Tibial artery (tissue), 4 donors: ENCODE measurements at regions not wholly inside any gene's neighbourhood (a gene's known extent, or its start where the extent isn't known, plus 50 kb on each side); places are given as distances from the start of the nearest gene placed in this dataset.
"Not testable (repeated sequence)": the region's sequence is repeated elsewhere in the genome, so short reads cannot be mapped to it uniquely, and the experiment has no call there.

Experiments used
- DNase-seq, 2 donors: peaks; one replicate each; pipeline ENCODE4 v3.0.0-alpha.2; 2019
- H3K27ac ChIP-seq, 2 donors: fragments of 200-600 bp; sonication (generic) in 1 of 2; 1 replicate in 1 of 2; 2 replicates in 1 of 2; pipeline ENCODE4 v1.5.1; 2018 to 2019; ENCODE audit warnings: mild to moderate bottlenecking in 1 of 2
- H3K27me3 ChIP-seq, 2 donors: fragments of 200-600 bp; sonication (generic) in 1 of 2; one replicate each; pipeline versions ENCODE4 v1.5.1 to v1.6.0; 2016 to 2019
- H3K36me3 ChIP-seq, 3 donors: fragments of 200-600 bp; sonication (generic) in 2 of 3; one replicate each; pipeline ENCODE4 v1.5.1; 2016 to 2019; ENCODE audit warnings: mild to moderate bottlenecking in 2 of 3
- H3K4me1 ChIP-seq, 4 donors: fragments of 200-600 bp; sonication (generic) in 2 of 4; 1 replicate in 3 of 4; 2 replicates in 1 of 4; pipeline ENCODE4 v1.5.1; 2016 to 2019
- H3K4me3 ChIP-seq, 2 donors: fragments of 200-600 bp; sonication (generic) in 1 of 2; 1 replicate in 1 of 2; 2 replicates in 1 of 2; pipeline ENCODE4 v1.5.1; 2018 to 2019; ENCODE audit warnings: mild to moderate bottlenecking in 2 of 2
- H3K9me3 ChIP-seq, 3 donors: fragments of 200-600 bp; sonication (generic) in 1 of 3; one replicate each; pipeline ENCODE4 v1.5.1; 2016 to 2019
- intact Hi-C: fragments of 100-400 bp; cut with DNase I; formaldehyde crosslinking; loops from one replicate; pipeline ENCODE4 v1.15.0; 2023; ENCODE audit warnings: low total_unique reads
- TF ChIP-seq, protein P1 (sequence below), 2 experiments: fragments of 200-600 bp in 1 of 2; fragments of 450-650 bp in 1 of 2; IDR thresholded peaks; one replicate each; pipeline ENCODE4 v1.5.1; 2017 to 2019; ENCODE audit warnings: antibody characterized with exemption in 2 of 2, mild to moderate bottlenecking in 1 of 2, moderate library complexity in 1 of 2

DNA sequence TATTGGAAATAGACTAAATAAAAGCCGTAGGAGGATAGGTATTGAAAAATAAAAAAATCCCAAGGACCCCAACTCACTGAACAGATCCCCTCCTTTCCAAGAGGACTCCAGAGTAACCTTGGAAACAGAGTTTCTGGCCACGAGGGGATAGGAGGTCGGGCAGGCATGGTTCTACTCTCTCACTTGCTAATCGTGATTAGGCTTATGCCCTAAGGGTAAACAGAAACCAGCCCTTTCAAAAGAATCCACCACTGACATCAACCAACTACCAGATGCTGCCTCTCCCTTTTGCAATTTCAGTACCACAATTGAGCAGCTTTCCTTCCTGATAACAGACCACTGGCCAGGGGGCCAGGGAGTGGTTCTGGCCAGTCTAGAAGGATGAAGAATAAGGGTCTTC is 477.8 kb downstream of the EIPR1 start:
- intact Hi-C loops: no loop called here
- TF ChIP-seq, protein P1, sequence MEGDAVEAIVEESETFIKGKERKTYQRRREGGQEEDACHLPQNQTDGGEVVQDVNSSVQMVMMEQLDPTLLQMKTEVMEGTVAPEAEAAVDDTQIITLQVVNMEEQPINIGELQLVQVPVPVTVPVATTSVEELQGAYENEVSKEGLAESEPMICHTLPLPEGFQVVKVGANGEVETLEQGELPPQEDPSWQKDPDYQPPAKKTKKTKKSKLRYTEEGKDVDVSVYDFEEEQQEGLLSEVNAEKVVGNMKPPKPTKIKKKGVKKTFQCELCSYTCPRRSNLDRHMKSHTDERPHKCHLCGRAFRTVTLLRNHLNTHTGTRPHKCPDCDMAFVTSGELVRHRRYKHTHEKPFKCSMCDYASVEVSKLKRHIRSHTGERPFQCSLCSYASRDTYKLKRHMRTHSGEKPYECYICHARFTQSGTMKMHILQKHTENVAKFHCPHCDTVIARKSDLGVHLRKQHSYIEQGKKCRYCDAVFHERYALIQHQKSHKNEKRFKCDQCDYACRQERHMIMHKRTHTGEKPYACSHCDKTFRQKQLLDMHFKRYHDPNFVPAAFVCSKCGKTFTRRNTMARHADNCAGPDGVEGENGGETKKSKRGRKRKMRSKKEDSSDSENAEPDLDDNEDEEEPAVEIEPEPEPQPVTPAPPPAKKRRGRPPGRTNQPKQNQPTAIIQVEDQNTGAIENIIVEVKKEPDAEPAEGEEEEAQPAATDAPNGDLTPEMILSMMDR (IDR thresholded peaks at IDR 0.05): no peak
- H3K27me3 ChIP-seq: no peaks in the 10 kb centered on the region
- no peaks in the 10 kb centered on the region for H3K36me3 ChIP-seq
- no peak overlapping the region for H3K27ac ChIP-seq
- no peaks in the 10 kb centered on the region for H3K4me1 ChIP-seq
- no peaks in the 10 kb centered on the region for H3K9me3 ChIP-seq
- DNase-seq: no peak
- no peak overlapping the region for H3K4me3 ChIP-seq

DNA sequence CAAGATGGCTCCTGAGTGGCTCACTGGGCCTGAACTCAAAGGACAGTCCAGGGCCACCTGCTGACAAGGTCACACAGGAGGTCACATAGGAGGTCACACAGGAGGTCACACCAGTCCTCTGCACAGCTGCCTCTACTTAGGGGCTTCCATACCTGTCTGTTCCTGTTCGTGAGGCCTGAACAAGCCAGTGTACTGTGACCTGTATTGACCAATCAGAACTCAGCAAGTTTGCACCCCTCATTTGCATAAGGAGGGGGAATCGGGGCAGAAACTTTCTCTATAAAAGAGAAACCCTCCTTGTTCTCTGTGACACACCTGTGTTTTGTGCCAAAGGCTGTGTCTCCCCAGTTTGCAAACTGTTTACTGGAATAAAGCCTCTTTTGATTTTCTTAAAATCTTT is 478.9 kb downstream of the EIPR1 start:
- no peak for DNase-seq
- H3K36me3 ChIP-seq: no peaks in the 10 kb centered on the region
- H3K4me1 ChIP-seq: no peaks in the 10 kb centered on the region
- no peak overlapping the region for H3K4me3 ChIP-seq
- TF ChIP-seq, protein P1 (IDR thresholded peaks at IDR 0.05): no peak
- no peak overlapping the region for H3K27ac ChIP-seq
- H3K9me3 ChIP-seq: no peaks in the 10 kb centered on the region
- intact Hi-C loops: no loop called here
- H3K27me3 ChIP-seq: no peaks in the 10 kb centered on the region

DNA sequence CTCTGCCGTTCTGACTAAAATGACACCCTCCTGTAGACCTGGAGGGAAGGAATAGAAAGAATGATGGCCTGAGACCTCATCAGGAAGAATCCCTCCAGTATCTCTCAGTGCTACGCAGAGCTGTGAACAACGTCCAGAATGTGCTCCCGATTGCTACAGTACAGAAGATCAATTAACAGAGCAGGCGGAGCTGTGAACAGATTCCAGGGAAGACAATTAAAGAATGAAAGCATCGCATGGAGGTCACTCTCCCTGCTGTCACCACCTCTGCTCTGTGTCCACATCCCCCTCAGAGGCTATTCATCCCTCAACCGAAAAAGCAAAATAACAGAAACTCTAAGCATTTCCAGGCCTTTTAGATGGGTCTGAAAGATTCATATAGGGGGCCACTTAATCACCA is 481.0 kb downstream of the EIPR1 start:
- H3K4me1 ChIP-seq: no peaks in the 10 kb centered on the region
- intact Hi-C loops: no loop called here
- no peaks in the 10 kb centered on the region for H3K27me3 ChIP-seq
- peak in 1 of 2 donors; percentile 11 for DNase-seq
- H3K9me3 ChIP-seq: no peaks in the 10 kb centered on the region
- H3K4me3 ChIP-seq: no peak overlapping the region
- no peak overlapping the region for H3K27ac ChIP-seq
- H3K36me3 ChIP-seq: no peaks in the 10 kb centered on the region
- TF ChIP-seq, protein P1 (IDR thresholded peaks at IDR 0.05): no peak

DNA sequence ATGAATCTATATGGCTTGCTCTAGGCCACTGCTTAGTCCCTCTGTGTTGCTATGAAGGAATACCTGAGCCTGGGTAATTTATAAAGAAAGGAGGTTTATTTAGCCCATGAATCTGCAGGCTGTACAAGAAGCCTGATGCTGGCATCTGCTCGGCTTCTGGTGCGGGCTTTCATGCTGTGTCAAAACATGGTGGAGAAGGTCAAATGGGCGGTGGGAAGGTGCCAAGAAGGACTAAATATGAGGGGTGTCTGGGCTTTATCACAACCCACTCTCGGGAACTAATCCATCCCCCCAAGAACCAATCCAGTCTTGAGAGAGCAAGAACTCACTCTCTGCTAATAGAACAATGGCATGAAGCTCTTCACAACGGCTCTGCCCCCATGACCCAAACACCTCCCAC is 481.6 kb downstream of the EIPR1 start:
- H3K27ac ChIP-seq: no peak overlapping the region
- H3K27me3 ChIP-seq: no peaks in the 10 kb centered on the region
- peak in 1 of 2 donors; percentile 12 for DNase-seq
- intact Hi-C loops: no loop called here
- H3K9me3 ChIP-seq: no peaks in the 10 kb centered on the region
- H3K36me3 ChIP-seq: no peaks in the 10 kb centered on the region
- H3K4me1 ChIP-seq: no peaks in the 10 kb centered on the region
- no peak overlapping the region for H3K4me3 ChIP-seq
- TF ChIP-seq, protein P1 (IDR thresholded peaks at IDR 0.05): no peak

DNA sequence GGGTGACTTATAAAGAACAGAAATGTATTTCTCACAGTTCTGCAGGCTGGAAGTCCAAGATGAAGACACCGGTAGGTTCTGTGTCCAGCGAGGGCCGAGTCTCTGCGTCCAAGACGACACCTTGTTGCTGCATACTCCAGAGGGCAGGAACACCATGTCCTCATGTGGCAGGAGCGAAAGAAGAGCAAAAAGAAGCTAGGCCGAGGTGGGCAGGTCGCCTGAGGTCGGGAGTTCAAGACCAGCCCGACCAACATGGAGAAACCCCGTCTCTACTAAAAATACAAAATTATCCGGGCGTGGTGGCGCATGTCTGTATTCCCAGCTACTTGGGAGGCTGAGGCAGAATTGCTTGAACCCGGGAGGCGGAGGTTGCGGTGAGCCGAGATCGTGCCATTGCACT is 483.6 kb downstream of the EIPR1 start:
- intact Hi-C loops, H3K36me3 ChIP-seq, H3K27me3 ChIP-seq, H3K27ac ChIP-seq, H3K4me3 ChIP-seq, H3K9me3 ChIP-seq, H3K4me1 ChIP-seq: not testable (repeated sequence)
- peak in 1 of 2 donors; percentile 20 for DNase-seq

DNA sequence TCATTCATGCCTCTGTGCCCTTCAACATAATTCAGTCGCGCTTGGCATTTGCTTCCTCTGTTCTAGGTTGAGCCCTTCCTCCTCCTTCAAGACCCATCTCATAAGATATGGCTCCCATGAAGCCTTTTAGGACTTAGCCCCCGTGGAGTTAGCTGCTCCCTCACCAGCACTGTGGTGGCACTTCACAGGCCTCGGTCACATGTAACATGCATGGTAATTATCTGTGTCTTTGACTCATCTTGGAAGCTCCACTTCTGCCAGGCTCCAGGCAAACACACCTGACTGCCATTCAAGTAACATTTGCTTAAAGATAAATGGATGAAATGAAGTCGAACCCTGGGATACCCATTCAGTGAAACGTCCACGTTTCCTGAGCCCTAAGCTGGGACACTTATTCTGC is 484.7 kb downstream of the EIPR1 start:
- intact Hi-C loops: no loop called here

More for the DNA sequence above, 484.7 kb downstream of the EIPR1 start:
- no peaks in the 10 kb centered on the region for H3K9me3 ChIP-seq
- no peaks in the 10 kb centered on the region for H3K36me3 ChIP-seq
- no peak overlapping the region for H3K27ac ChIP-seq
- TF ChIP-seq, protein P1 (IDR thresholded peaks at IDR 0.05): no peak
- H3K4me3 ChIP-seq: no peak overlapping the region
- no peaks in the 10 kb centered on the region for H3K27me3 ChIP-seq
- H3K4me1 ChIP-seq: no peaks in the 10 kb centered on the region
- DNase-seq: no peak
